GM21529 (cell line): ENCODE measurements at regions not wholly inside any gene's neighbourhood (a gene's known extent, or its start where the extent isn't known, plus 50 kb on each side); places are given as distances from the start of the nearest gene placed in this dataset.
"Not testable (repeated sequence)": the region's sequence is repeated elsewhere in the genome, so short reads cannot be mapped to it uniquely, and the experiment has no call there.

Source experiments
- ATAC-seq: cut with Tn5 transposase; IDR thresholded peaks from one replicate; pipeline ENCODE4 v1.9.1; 2021; ENCODE audit not compliant: unreplicated experiment

- ATAC-seq, result no peak
These were observed 1084.2 kb upstream of the COX7C start for GRCh38 chr5:85533341-85534047.

- no peak for ATAC-seq
These were observed 1079.4 kb upstream of the COX7C start for GRCh38 chr5:85538362-85538761.

- ATAC-seq, result no peak
These were observed 1072.6 kb upstream of the COX7C start for GRCh38 chr5:85545129-85545528.

GRCh38 chr5:85549229-85549628, 1068.5 kb upstream of the COX7C start:
- ATAC-seq, result no peak

- no peak for ATAC-seq
These were observed 1067.7 kb upstream of the COX7C start for GRCh38 chr5:85549836-85550599.

GRCh38 chr5:85556464-85556863, 1061.3 kb upstream of the COX7C start:
- no peak for ATAC-seq

- ATAC-seq, result no peak
These were observed 1041.1 kb upstream of the COX7C start for GRCh38 chr5:85576666-85577065.

- ATAC-seq, result not testable (repeated sequence)
These were observed 1029.9 kb upstream of the COX7C start for GRCh38 chr5:85587806-85588205.

GRCh38 chr5:85588268-85588667, 1029.5 kb upstream of the COX7C start:
- not testable (repeated sequence) for ATAC-seq

GRCh38 chr5:85590764-85591163, 1027.0 kb upstream of the COX7C start:
- no peak for ATAC-seq

- no peak for ATAC-seq
These were observed 1026.4 kb upstream of the COX7C start for GRCh38 chr5:85591311-85591710.

- no peak for ATAC-seq
These were observed 1014.9 kb upstream of the COX7C start for GRCh38 chr5:85602843-85603242.

GRCh38 chr5:85604378-85604777, 1013.4 kb upstream of the COX7C start:
- no peak for ATAC-seq

GRCh38 chr5:85604786-85605185, 1013.0 kb upstream of the COX7C start:
- no peak for ATAC-seq

- ATAC-seq, result no peak
These were observed 1012.4 kb upstream of the COX7C start for GRCh38 chr5:85605381-85605780.

- no peak for ATAC-seq
These were observed 1003.3 kb upstream of the COX7C start for GRCh38 chr5:85614489-85614888.

- no peak for ATAC-seq
These were observed 996.1 kb upstream of the COX7C start for GRCh38 chr5:85621668-85622067.

GRCh38 chr5:85628153-85628552, 989.6 kb upstream of the COX7C start:
- no peak for ATAC-seq

- ATAC-seq, result not testable (repeated sequence)
These were observed 979.1 kb upstream of the COX7C start for GRCh38 chr5:85638495-85639125.

- ATAC-seq, result no peak
These were observed 971.7 kb upstream of the COX7C start for GRCh38 chr5:85646036-85646435.

- ATAC-seq, result no peak
These were observed 971.1 kb upstream of the COX7C start for GRCh38 chr5:85646641-85647040.
